GM18951 (cell line): ENCODE measurements at regions not wholly inside any gene's neighbourhood (a gene's known extent, or its start where the extent isn't known, plus 50 kb on each side); places are given as distances from the start of the nearest gene placed in this dataset.

Experiments used
- POLR2A ChIP-seq: IDR thresholded peaks from 4 replicates; pipeline ENCODE4 v1.6.1; 2011; ENCODE audit warnings: mild to moderate bottlenecking; ENCODE audit not compliant: insufficient read length, insufficient read depth; ENCODE audit errors: extremely low read depth
- in situ Hi-C: fragments of 300-500 bp; cut with MboI; formaldehyde crosslinking; loops from one replicate; pipeline ENCODE4 v1.12.0; 2022; ENCODE audit warnings: low sequenced_read_pairs, mixed read lengths, inconsistent platforms; ENCODE audit not compliant: unreplicated experiment

DNA sequence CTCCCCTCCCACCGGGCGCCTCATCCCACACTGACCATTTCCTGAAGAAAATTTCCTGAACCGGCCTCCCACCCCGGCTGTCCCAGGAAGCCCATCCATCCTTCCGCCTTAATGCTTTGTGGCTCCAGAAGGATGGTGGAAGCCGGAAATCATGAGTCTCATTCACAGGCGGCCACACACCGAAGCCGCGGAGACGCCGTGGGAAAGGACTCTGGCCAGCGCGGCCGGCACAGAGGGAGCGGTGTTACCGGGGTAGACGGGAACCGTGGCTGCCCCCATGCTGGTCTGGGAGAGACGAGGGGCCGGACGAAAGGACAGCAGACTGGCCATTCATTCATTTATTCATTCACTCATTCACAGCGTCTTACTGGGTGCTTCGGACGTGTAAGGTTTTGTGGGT, 326.8 kb downstream of the SEC14L1 start:
- TF ChIP-seq POLR2A = no peak
- in situ Hi-C loops = no loop called here

DNA sequence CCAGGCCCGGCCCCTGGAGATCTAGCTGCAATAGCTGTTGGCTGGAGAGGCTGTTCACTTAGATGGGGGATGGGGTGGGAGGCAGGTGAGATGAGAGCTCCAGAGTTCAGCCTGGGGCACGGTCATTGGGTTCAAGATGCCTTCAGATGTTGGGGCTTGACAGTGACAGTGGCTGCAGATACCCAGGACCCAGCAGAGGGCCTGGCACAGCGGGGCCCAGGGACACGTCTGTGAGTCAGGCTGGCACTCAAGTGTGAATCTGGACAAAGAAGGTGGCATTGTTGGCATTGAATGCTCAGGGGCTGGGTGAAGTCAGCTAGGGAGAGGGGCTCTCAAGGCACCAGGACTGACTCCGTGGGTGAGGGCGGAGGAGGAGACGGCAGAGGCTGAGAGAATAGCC, 328.1 kb downstream of the SEC14L1 start:
- TF ChIP-seq POLR2A = no peak

DNA sequence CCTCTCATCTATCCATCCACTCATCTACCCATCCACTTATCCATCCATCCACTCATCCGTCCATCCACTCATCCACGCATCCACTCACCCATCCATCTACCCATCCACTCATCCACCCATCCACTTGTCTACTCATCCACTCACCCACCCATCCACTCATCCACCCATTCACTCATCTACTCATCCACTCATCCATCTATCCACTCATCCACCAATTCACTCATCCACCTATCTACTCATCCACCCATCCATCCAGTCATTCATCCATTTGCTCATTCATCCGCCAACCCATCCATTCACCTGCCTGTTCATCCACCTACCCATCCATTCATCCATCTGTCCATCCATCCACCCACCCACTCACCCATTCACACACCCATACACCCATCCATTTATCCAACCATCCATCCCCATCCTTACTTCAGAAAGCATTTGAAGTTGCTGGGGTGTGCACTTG, 329.6 kb downstream of the SEC14L1 start:
- no peak for TF ChIP-seq POLR2A

More for the DNA sequence above, 328.1 kb downstream of the SEC14L1 start:
- in situ Hi-C loops = no loop called here

DNA sequence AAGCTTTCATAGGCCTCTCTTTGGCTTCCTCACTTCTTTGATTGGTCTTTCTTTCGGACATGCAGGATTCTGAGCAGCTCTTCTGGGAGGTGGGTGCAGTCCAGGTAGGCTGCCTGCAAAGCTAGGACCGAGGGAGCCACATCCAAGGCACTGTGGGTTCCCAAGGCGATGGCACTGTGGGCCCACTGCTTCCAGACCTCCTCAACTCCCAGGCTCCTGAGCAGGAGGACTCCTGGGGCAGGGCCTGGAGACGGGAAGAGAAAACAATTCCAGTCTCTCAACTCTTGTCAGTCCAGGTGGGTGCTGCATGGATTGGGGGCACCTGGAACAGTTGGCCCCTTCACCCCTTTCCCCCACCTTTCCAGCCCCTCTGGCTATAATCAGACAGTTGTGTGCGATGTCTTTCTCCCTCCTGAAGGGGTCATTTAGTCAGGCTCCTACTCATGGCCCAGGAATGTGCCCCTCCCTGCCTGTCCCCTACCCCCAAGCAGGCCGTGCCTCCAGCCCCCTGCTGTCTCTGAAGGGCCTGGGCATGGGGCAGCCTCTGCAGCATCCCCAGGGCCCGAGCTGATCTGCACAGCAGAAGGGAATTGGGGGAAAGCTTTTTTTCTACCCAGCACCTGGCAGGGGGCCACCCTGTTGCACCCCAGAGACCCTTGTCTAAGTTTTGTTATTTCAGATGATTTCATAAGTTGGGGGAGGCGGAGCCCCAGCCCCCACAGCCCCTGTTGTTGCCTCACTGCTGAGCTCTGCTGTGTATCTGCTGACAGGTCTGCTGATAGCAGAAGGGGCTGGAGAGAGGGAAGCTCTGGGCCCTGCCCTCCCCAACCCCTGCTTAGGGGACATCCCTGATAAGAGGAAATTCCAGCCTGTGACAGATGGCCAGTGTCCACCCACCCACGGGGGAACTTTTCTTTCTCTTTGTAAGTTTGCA, 330.3 kb downstream of the SEC14L1 start:
- TF ChIP-seq POLR2A = no peak
- in situ Hi-C loops = no loop called here

More for the DNA sequence above, 329.6 kb downstream of the SEC14L1 start:
- in situ Hi-C loops = no loop called here

DNA sequence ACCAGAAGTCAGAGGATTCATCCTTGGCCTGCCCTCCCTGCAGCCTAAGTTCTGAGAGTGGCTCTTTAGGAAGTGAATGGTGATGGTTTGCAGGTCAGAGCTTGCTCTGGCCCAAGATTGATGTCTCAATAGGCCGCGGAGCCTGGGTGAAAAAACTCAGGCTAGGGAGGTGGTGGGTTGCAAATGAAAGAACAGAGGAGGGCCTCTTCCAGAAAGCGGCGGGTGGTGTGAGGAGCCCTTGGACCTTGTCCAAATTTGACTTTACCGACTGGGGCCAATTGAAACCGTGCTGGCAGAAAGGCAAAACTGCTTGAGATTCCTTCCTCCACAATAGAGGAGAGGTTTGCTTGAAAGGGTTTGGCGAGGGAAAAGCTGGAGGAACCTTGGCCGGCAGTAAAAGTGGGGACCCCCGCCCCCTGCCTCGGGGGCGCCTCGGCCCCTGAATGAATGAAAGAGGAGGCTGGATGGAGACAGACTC, 331.3 kb downstream of the SEC14L1 start:
- in situ Hi-C loops = no loop called here
- no peak for TF ChIP-seq POLR2A

DNA sequence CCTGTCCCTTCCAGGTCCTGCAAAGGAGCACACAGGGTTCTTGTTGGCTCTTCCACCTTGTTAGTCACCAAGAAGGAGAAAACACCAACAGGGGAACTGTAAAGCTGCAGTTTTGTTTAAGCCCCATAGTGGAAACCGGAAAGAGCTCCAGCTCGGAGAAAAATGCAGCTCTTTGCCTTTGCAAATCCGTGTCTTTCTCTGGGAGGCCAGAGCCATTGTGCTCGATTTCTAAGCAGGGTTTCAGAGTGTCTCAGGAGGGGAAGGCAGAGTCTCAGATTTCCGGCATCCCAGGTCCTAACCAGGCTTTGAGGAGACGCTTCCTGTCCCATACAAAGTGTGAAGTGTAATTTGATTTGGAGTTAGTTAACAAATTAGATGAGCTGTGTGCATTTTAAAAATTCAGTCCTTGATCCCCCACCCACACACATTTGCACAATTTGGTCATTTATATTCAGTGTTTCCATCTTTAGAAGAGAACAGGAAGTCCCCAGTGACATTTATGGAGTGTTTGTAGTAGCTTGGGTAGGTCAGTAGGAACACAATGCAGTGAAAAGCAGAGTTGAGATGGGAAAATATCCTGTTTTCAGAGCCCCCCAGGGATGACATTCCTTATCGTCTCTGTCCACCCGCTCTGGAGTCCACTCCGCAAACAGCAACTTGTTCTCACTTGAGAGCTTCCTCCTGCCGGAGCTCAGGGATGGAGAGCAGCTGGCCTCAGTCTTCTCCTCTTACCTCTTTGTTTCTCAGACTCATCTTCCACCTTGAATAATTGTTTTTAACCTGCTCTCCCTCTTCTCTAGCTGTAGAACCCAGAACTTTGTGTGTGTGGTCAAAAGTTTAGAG, 331.9 kb downstream of the SEC14L1 start:
- no peak for TF ChIP-seq POLR2A
- in situ Hi-C loops = no loop called here

DNA sequence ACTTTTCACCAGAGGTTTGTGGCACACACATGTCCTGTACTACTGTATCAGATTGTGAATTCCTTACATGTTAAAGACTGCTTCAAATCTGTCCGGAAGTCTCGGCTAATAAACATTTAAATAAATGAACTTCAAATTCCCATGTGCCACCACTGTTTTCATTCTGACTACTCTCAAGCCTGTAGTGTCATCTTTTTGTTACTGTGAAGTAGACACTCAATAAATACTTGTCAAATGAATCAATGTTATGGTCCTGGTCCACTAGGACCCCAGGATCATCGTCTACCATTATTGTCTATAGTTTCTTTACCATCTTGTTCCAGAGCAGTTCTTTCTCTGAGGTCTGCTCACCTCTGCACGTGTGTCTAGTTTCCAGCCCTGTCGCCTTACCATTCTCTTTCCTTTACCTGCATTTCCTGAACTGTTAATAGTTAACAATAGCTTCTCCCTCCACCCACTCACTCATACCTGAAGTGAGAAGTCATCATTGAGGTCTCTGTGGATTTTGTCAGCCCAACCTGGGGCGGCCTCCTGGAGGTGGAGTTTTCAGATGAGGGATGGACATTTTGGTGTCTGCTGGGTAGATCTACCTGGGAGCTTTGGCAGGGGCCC, 333.0 kb downstream of the SEC14L1 start:
- in situ Hi-C loops = no loop called here
- no peak for TF ChIP-seq POLR2A

DNA sequence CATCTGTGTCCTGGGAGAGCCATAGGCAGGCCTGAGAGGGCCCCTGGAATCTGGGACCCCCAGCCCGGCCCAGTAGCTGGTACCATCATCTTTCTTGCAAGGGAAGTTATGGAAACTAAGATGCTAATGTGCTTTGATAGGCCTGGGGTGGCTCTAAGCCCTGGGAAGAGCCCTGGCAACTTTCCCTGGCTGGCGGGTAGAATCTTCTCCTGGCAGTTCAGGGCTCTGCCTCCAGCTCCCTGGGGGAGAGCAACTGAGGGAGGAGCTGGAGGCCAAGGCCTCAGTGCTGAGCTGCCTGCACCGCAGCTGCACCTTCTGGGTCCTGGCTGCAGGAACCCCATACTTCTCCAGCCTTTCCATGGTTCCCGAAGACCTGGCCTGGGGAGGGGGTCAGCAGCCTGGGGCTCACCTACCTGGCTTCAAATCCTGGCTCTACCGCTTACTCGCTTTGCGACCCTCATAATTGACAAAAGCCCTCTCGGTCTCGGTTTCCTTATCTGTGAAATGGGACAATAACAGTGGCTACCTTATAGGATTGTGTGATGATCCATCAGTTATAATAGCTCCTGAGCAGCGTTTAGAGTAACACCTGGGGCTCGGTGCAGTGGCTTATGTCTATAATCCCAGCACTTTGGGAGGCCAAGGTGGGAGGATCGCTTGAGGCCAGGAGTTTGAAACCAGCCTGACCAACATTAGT, 333.7 kb downstream of the SEC14L1 start:
- in situ Hi-C loops = no loop called here
- no peak for TF ChIP-seq POLR2A

DNA sequence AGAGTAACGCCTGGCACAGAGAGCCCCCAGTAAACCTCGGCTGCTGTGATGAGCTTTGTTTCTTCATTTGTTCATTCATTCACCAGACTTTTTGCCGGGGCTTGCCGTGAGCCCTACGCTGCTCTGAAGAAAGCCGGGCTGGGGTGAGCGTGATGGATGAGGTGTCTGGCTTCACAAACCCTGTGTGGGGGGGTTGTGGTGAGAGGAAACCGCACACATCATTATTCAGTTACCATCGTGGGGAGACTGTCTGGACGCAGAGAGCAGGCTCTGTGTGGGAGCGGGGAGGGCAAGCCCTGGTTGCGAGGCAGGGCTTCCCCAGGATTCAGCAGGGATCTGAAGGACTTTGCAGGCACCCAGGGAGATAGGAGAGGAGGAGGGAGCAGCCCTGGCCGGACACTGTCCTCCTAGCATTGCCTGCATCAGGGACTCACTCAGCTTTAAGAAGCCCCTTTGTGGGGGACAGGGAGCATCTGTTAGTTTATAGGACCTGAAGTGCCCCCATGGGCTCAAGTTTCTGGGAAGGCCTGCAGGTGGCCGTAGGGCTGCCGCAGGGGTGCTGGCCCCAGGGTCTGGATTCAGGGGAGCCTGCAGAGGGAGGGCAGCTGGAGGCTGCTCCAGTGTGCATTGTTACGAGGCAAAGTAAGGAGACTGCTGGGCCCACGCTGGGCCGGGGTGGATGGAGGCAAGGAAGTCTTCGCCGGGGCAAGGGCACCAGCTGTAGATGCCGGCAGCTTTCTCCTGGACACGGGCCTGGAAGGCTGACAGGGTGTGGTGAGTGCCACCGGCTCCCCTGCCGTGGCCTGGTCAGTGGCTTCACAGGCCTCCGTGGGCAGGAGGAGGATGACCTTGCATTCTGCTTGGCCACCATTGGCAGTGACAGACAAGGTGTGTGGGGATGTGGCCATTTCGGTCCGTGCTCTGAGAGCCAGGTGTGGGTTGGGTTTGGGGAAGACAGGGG, 334.5 kb downstream of the SEC14L1 start:
- TF ChIP-seq POLR2A = no peak
- in situ Hi-C loops = no loop called here

DNA sequence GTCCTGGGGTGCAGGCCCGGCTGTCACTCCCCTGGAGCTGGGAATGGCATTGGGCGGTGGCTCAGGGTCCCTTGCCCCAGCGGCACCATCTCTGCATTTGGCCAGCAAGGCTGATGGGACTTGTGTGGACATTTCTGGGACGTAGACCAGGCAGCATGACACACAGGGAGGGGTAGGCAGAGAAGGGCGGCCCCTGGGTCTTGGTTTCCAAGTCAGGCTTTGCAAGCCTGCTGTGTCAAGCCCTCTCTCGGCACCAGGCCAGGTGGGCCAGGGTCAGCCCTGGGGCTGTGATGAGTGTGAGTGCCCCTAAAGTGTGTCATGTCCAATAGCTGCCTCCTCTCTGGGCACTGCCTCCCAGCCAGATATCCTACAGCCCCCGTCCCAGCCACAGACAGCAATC, 335.2 kb downstream of the SEC14L1 start:
- in situ Hi-C loops = no loop called here
- no peak for TF ChIP-seq POLR2A

DNA sequence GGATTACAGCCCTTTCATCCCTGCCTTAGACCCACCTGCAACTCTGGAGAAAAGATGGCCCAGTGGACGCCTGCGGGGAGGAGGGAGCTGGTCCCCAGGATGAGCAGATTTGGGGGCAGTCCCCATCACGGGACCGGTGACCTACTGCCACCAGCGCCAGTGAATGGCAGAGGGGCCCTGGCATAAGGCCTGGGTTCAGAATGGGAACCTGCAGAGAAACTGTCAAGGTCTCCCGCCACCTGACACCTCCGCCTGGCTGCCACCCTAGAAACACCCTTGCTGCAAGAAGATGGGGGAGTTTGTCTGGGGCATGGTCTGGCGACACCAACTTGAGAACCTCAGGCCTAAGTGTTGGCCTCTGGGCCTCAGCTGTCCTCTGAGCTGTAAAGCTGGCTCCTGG, 335.7 kb downstream of the SEC14L1 start:
- in situ Hi-C loops = no loop called here
- TF ChIP-seq POLR2A = no peak
